DND-41 (cell line): ENCODE measurements at regions not wholly inside any gene's neighbourhood (a gene's known extent, or its start where the extent isn't known, plus 50 kb on each side); places are given as distances from the start of the nearest gene placed in this dataset.

ENCODE experiments used
- CTCF ChIP-seq: IDR thresholded peaks from 2 replicates; pipeline ENCODE4 v1.5.1; 2012; ENCODE audit warnings: borderline replicate concordance, low read length, moderate library complexity, mild to moderate bottlenecking; ENCODE audit not compliant: poor library complexity, severe bottlenecking; ENCODE audit errors: extremely low read depth
- EZH2 ChIP-seq: IDR thresholded peaks from 3 replicates; pipeline ENCODE4 v1.6.1; 2012; ENCODE audit warnings: borderline replicate concordance, low read depth, mild to moderate bottlenecking, moderate library complexity, low read length, inconsistent platforms; ENCODE audit not compliant: severe bottlenecking

GRCh38 chr16:5874899-5875298 is 777.3 kb upstream of the EEF2KMT start:
- no peak for TF ChIP-seq CTCF
- no peak for TF ChIP-seq EZH2
